ENCODE measurements at regions not wholly inside any gene's neighbourhood (a gene's known extent, or its start where the extent isn't known, plus 50 kb on each side); places are given as distances from the start of the nearest gene placed in this dataset.

GRCh38 chr2:67054728-67055127, 342.4 kb upstream of the ETAA1 start:
- Histone ChIP-seq H3K9me3 (ENCODE audit: control insufficient read depth, low read depth, low read length) (no peaks in the 10 kb centered on the region), H3K56ac (ENCODE audit: insufficient read length, low read depth, low read length) (no peak overlapping the region), H4K91ac (ENCODE audit: insufficient read length, low read depth, low read length) (no peak overlapping the region), H3T11ph (ENCODE audit: low read length) (no peak overlapping the region), H3K23ac (ENCODE audit: insufficient read length, low read depth, low read length) (no peak overlapping the region), H3K18ac (ENCODE audit: insufficient read length, low read depth, low read length) (no peak overlapping the region), H3K79me1 (ENCODE audit: insufficient read depth, low read depth, low read length, poor library complexity, severe bottlenecking) (no peaks in the 10 kb centered on the region), H2BK5ac (ENCODE audit: insufficient read length, low read length) (no peak overlapping the region), H2AK5ac (ENCODE audit: insufficient read length, low read length) (no peak overlapping the region), H2BK120ac (ENCODE audit: low read depth, low read length, poor library complexity, severe bottlenecking) (no peak overlapping the region), H3K14ac (ENCODE audit: insufficient read depth, low read length) (no peak overlapping the region), H2BK20ac (ENCODE audit: low read depth, low read length, poor library complexity, severe bottlenecking) (no peak overlapping the region), H3K27ac (ENCODE audit: insufficient read length, low read depth, low read length) (no peak overlapping the region), H4K20me1 (ENCODE audit: control insufficient read depth, insufficient read depth, insufficient read length) (no peaks in the 10 kb centered on the region), H2BK15ac (ENCODE audit: low read depth, low read length) (no peak overlapping the region), H3K4ac (ENCODE audit: low read depth, low read length) (no peak overlapping the region), H3K27me3 (ENCODE audit: insufficient read depth, low read length) (no peaks in the 10 kb centered on the region), H4K8ac (replicated peaks; ENCODE audit: insufficient read length, low read depth, low read length) (no peak overlapping the region), H2AFZ (ENCODE audit: low read length) (no peak overlapping the region), H3K9ac (ENCODE audit: extremely low read depth, insufficient read length, low read length) (no peak overlapping the region), H3K23me2 (ENCODE audit: insufficient read length, low read depth, low read length, poor library complexity, severe bottlenecking) (no peaks in the 10 kb centered on the region), H3K4me1 (ENCODE audit: insufficient read depth, low read length) (no peaks in the 10 kb centered on the region), H3K4me2 (ENCODE audit: insufficient read depth, insufficient read length, low read length) (no peak overlapping the region), H4K5ac (ENCODE audit: insufficient read length, low read depth, low read length) (no peak overlapping the region), H3K79me2 (ENCODE audit: insufficient read depth, low read length) (no peaks in the 10 kb centered on the region), H2BK12ac (ENCODE audit: insufficient read length, low read depth, low read length) (no peak overlapping the region)
- Mint-ChIP-seq H3K4me3 (no peak overlapping the region), H3K27me3 (ENCODE audit: low read depth) (no peaks in the 10 kb centered on the region), H3K4me1 (no peaks in the 10 kb centered on the region), H3K36me3 (ENCODE audit: insufficient read depth in 1 of 3, low read depth in 3 of 3) (no peaks in the 10 kb centered on the region), H3K9me3 (peaks cover 0 to 3% of the 10 kb centered on the region in 2 experiments; a peak in 2 of 5 replicates), H3K27ac (no peak overlapping the region; a peak in 1 of 7 replicates)
- no peak for TF ChIP-seq CTCF (conservative IDR thresholded peaks at IDR 0.05)
- no CpG with 5 or more reads among the region's 3 CpGs for WGBS (ENCODE audit: extremely low coverage, insufficient read length, low lambda C conversion rate)
- no peak for DNase-seq

Measured in H9 (cell line).